PC-9 (cell line): ENCODE measurements at regions not wholly inside any gene's neighbourhood (a gene's known extent, or its start where the extent isn't known, plus 50 kb on each side); places are given as distances from the start of the nearest gene placed in this dataset.

Source experiments
- EZH2 ChIP-seq: fragments of 200-600 bp; sonication (generic); IDR thresholded peaks from 2 replicates; pipeline ENCODE4 v1.8.0; 2017; ENCODE audit warnings: antibody characterized with exemption, low read depth
- TF ChIP-seq, protein P1 (sequence below): fragments of 200-600 bp; sonication (generic); conservative IDR thresholded peaks from 2 replicates; pipeline ENCODE4 v1.6.1; 2017; ENCODE audit warnings: mixed run types, antibody characterized with exemption, mild to moderate bottlenecking, moderate library complexity

DNA sequence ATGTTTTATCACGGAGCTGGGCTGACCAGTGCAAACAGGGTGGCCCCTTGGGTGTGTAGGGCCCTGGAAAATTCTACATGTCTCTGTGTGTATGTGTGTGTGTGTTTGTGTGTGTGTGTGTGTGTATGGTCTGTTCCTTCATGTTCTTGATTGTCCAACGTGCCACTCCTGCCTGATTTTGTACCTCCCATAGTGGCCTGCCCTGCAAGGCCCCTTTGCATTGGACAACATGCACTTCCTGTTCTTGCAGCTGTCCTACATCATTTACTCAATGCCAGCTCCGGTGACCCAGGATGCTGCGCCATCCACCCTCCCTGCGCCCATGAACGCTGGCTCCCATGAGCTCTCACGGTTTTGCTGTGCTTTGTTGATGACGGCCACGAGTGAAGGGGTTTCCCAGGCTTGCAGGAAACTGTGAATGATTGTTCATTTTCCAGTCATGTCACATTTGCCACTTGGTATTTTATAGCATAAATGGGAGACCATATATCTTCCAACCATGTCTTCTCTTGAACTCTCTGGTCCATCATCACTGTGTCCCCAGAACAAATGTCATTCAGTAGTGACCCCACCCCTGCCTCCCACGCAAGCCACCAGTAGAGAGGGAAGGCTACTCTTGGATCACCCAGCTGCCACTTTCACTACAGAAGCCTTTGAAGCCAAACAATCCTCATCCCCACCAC lies 69.7 kb upstream of the NCK2 start:
- TF ChIP-seq, protein P1, sequence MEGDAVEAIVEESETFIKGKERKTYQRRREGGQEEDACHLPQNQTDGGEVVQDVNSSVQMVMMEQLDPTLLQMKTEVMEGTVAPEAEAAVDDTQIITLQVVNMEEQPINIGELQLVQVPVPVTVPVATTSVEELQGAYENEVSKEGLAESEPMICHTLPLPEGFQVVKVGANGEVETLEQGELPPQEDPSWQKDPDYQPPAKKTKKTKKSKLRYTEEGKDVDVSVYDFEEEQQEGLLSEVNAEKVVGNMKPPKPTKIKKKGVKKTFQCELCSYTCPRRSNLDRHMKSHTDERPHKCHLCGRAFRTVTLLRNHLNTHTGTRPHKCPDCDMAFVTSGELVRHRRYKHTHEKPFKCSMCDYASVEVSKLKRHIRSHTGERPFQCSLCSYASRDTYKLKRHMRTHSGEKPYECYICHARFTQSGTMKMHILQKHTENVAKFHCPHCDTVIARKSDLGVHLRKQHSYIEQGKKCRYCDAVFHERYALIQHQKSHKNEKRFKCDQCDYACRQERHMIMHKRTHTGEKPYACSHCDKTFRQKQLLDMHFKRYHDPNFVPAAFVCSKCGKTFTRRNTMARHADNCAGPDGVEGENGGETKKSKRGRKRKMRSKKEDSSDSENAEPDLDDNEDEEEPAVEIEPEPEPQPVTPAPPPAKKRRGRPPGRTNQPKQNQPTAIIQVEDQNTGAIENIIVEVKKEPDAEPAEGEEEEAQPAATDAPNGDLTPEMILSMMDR: no peak
- no peak for TF ChIP-seq EZH2
